ENCODE measurements at regions not wholly inside any gene's neighbourhood (a gene's known extent, or its start where the extent isn't known, plus 50 kb on each side); places are given as distances from the start of the nearest gene placed in this dataset.
"Not testable (repeated sequence)": the region's sequence is repeated elsewhere in the genome, so short reads cannot be mapped to it uniquely, and the experiment has no call there.

GRCh38 chr3:174540116-174540908 is 318.8 kb upstream of the NAALADL2 start:
- no peak for DNase-seq (ENCODE audit: low spot score)

GRCh38 chr3:174541708-174542315 is 317.3 kb upstream of the NAALADL2 start:
- no peak for DNase-seq (ENCODE audit: low spot score)

GRCh38 chr3:174547801-174548435 is 311.2 kb upstream of the NAALADL2 start:
- no peak for DNase-seq (ENCODE audit: low spot score)

GRCh38 chr3:174548841-174549623 is 310.1 kb upstream of the NAALADL2 start:
- no peak for DNase-seq (ENCODE audit: low spot score)

- peak; percentile 19 for DNase-seq (ENCODE audit: low spot score)
Measured at GRCh38 chr3:174581558-174581957, 277.6 kb upstream of the NAALADL2 start.

GRCh38 chr3:174583396-174583795 is 275.7 kb upstream of the NAALADL2 start:
- no peak for DNase-seq (ENCODE audit: low spot score)

GRCh38 chr3:174587137-174587536 is 272.0 kb upstream of the NAALADL2 start:
- DNase-seq (ENCODE audit: low spot score): not testable (repeated sequence)

- no peak for DNase-seq (ENCODE audit: low spot score)
Measured at GRCh38 chr3:174596447-174596982, 262.6 kb upstream of the NAALADL2 start.

- no peak for DNase-seq (ENCODE audit: low spot score)
Measured at GRCh38 chr3:174598885-174599439, 260.2 kb upstream of the NAALADL2 start.

GRCh38 chr3:174613173-174613572 is 246.0 kb upstream of the NAALADL2 start:
- DNase-seq (ENCODE audit: low spot score): no peak

GRCh38 chr3:174614036-174614435 is 245.1 kb upstream of the NAALADL2 start:
- no peak for DNase-seq (ENCODE audit: low spot score)

- no peak for DNase-seq (ENCODE audit: low spot score)
Measured at GRCh38 chr3:174618368-174619080, 240.6 kb upstream of the NAALADL2 start.

- DNase-seq (ENCODE audit: low spot score): no peak
Measured at GRCh38 chr3:174619239-174619638, 239.9 kb upstream of the NAALADL2 start.

GRCh38 chr3:174620138-174620537 is 239.0 kb upstream of the NAALADL2 start:
- DNase-seq (ENCODE audit: low spot score): peak; percentile 23

- no peak for DNase-seq (ENCODE audit: low spot score)
Measured at GRCh38 chr3:174620855-174621472, 238.2 kb upstream of the NAALADL2 start.

GRCh38 chr3:174633342-174633741 is 225.8 kb upstream of the NAALADL2 start:
- DNase-seq (ENCODE audit: low spot score): no peak

- no peak for DNase-seq (ENCODE audit: low spot score)
Measured at GRCh38 chr3:174636451-174636850, 222.7 kb upstream of the NAALADL2 start.

- DNase-seq (ENCODE audit: low spot score): no peak
Measured at GRCh38 chr3:174639406-174639805, 219.7 kb upstream of the NAALADL2 start.

- DNase-seq (ENCODE audit: low spot score): no peak
Measured at GRCh38 chr3:174639970-174640369, 219.2 kb upstream of the NAALADL2 start.

GRCh38 chr3:174640932-174641331 is 218.2 kb upstream of the NAALADL2 start:
- no peak for DNase-seq (ENCODE audit: low spot score)

- DNase-seq (ENCODE audit: low spot score): no peak
Measured at GRCh38 chr3:174644287-174644686, 214.8 kb upstream of the NAALADL2 start.

Measured in kidney tubule cell (primary cell).